Mucosa of rectum (tissue), 2 donors: ENCODE measurements at regions not wholly inside any gene's neighbourhood (a gene's known extent, or its start where the extent isn't known, plus 50 kb on each side); places are given as distances from the start of the nearest gene placed in this dataset.
"Not testable (repeated sequence)": the region's sequence is repeated elsewhere in the genome, so short reads cannot be mapped to it uniquely, and the experiment has no call there.

ENCODE experiments used
- H3K27ac ChIP-seq, 2 donors: one replicate each; pipeline ENCODE4 v1.7.0; 2013; ENCODE audit warnings: inconsistent platforms in 2 of 2, low read depth in 2 of 2, low read length in 2 of 2
- H3K27me3 ChIP-seq, 2 donors: one replicate each; pipeline ENCODE4 v1.7.0; 2013; ENCODE audit warnings: low read length in 2 of 2; ENCODE audit not compliant: control insufficient read depth in 2 of 2, insufficient read depth in 2 of 2
- H3K36me3 ChIP-seq, 2 donors: one replicate each; pipeline ENCODE4 v1.7.0; 2013; ENCODE audit warnings: low read length in 2 of 2; ENCODE audit not compliant: control insufficient read depth in 2 of 2, insufficient read depth in 2 of 2
- H3K4me1 ChIP-seq, 2 donors: one replicate each; pipeline ENCODE4 v1.7.0; 2013; ENCODE audit warnings: low read length in 2 of 2, mild to moderate bottlenecking in 1 of 2; ENCODE audit not compliant: control insufficient read depth in 2 of 2, insufficient read depth in 2 of 2
- H3K4me3 ChIP-seq, 2 donors: one replicate each; pipeline ENCODE4 v1.7.0; 2013; ENCODE audit warnings: low read length in 2 of 2
- H3K9ac ChIP-seq, 2 donors: one replicate each; pipeline ENCODE4 v1.7.0; 2013; ENCODE audit warnings: low read length in 2 of 2, low read depth in 1 of 2, mild to moderate bottlenecking in 1 of 2
- H3K9me3 ChIP-seq, 2 donors: one replicate each; pipeline ENCODE4 v1.7.0; 2013; ENCODE audit warnings: low read length in 2 of 2; ENCODE audit not compliant: control insufficient read depth in 2 of 2
- donor health status: healthy.
- donor health status: Normal muscosa, but diverticular disease.

DNA sequence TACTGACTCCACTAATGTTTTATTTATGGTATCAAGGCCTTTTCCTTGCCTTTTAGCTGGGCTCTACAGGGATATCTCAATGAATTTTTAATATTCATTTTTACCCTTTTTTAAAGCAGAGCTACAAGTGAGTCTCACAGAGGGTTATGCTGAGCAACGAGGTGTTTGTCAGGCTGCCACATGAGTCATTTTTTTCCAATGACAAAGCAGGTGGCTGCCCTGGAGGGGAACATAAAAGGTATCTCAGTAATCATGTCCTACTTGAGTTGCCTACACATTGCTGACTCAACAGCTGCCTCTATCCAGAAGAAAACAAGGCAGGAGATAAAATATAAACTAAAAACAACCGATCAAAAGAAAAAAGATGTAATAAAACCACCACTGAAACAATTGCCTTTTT is 1004.9 kb upstream of the POT1 start:
- Histone ChIP-seq H3K4me1 (no peaks in the 10 kb centered on the region), H3K27ac (no peak overlapping the region), H3K36me3 (no peaks in the 10 kb centered on the region), H3K9ac (no peak overlapping the region), H3K4me3 (no peak overlapping the region), H3K27me3 (no peaks in the 10 kb centered on the region), H3K9me3 (no peaks in the 10 kb centered on the region)

DNA sequence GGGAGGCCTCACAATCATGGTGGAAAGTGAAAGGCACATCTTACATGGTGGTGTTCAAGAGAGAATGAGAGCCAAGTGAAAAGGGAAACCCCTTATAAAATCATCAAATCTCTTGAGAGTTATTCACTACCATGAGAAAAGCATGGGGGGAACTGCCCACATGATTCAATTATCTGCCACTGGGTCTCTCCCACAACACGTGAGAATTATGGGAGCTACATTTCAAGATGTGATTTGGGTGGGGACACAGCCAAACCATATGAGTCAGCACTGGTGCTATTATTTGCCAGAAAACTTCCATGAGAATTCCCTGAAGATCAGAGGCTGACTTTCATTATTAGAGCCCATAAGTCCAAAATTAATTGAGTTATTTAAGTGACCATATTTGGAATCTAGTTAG is 1001.2 kb upstream of the POT1 start:
- no peaks in the 10 kb centered on the region for H3K4me1 ChIP-seq
- H3K36me3 ChIP-seq = no peaks in the 10 kb centered on the region
- no peak overlapping the region for H3K27ac ChIP-seq
- H3K4me3 ChIP-seq = no peak overlapping the region
- no peaks in the 10 kb centered on the region for H3K9me3 ChIP-seq
- no peak overlapping the region for H3K9ac ChIP-seq
- no peaks in the 10 kb centered on the region for H3K27me3 ChIP-seq

DNA sequence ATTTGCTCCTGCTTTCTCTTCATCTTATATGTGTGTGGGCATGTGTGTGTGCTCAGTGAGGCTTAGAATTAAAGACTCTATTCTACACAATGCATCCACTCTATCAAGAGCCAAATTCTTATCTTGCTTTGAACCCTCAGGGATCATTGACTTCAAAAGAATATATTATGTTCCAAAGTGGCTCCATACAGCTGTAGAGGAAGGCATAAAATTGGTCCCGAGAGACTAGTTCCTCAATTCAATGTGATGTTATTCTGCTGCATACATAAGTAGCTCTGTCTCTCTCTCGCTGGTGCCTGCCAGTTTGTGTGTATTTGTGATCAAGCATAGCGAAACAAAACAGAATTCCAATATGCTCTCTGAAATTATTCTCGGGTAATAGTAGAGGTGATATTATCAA is 997.9 kb upstream of the POT1 start:
- no peak overlapping the region for H3K9ac ChIP-seq
- no peak overlapping the region for H3K4me3 ChIP-seq
- no peaks in the 10 kb centered on the region for H3K27me3 ChIP-seq
- no peaks in the 10 kb centered on the region for H3K36me3 ChIP-seq
- H3K4me1 ChIP-seq = no peaks in the 10 kb centered on the region
- no peak overlapping the region for H3K27ac ChIP-seq
- no peaks in the 10 kb centered on the region for H3K9me3 ChIP-seq

DNA sequence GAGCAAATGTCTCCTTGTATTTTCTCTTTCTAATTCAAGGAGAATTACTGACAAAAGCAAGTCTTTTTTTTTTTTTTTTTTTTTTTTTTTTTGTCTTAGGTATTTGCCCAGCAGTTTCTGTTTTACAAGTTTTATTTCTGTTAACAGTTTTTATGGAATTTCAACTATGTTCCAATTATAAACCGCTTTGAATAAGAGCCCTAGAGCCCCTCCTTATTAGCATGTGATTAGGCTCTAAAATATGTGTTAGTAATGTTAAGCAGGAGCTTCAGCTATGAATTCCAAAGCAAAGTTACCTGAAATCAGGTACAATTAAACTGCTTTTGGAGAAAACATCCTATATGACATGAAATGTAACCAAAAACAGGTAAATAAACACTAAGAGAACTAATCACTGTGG is 997.0 kb upstream of the POT1 start:
- Histone ChIP-seq H3K27ac (no peak overlapping the region), H3K9ac (no peak overlapping the region), H3K9me3 (no peaks in the 10 kb centered on the region), H3K4me1 (no peaks in the 10 kb centered on the region), H3K27me3 (no peaks in the 10 kb centered on the region), H3K4me3 (no peak overlapping the region), H3K36me3 (no peaks in the 10 kb centered on the region)

DNA sequence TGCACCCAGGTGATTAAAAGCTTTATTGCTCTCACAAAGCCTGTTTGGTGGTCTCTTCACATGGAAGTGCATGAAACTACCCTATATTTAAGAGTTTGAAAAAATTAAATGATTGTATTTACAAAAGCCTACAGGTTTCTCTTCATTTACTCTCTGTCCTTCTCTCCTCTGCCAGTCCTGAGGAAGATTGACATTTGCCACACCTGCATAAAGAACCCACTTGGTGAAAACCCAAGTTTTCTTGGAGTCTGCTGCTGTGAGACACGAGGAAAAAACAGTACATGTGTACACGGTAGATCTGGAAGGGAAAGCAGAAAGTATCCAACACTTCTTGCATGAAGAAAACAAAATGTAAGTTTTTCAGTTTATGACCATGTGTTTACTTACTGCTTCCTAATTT is 994.4 kb upstream of the POT1 start:
- Histone ChIP-seq H3K27ac (no peak overlapping the region), H3K36me3 (no peaks in the 10 kb centered on the region), H3K9ac (no peak overlapping the region), H3K9me3 (no peaks in the 10 kb centered on the region), H3K4me3 (no peak overlapping the region), H3K4me1 (no peaks in the 10 kb centered on the region), H3K27me3 (no peaks in the 10 kb centered on the region)

DNA sequence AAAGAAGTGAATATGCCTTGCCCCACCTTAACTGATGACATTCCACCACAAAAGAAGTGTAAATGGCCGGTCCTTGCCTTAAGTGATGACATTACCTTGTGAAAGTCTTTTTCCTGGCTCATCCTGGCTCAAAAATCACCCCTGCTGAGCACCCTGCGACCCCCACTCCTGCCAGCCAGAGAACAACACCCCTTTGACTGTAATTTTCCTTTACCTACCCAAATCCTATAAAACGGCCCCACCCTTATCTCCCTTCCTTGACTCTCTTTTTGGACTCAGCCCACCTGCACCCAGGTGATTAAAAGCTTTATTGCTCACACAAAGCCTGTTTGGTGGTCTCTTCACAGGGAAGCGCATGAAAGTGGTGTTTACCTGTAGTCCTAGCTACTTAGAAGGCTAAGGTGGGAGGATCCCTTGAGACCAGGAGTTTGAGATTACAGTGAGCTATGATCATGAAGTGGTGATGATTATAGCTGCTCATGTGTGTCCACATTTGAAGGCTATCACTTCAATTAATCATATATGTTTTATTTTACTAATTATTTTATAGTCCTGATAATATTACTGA is 985.8 kb upstream of the POT1 start:
- H3K9me3 ChIP-seq, H3K27ac ChIP-seq, H3K36me3 ChIP-seq, H3K4me1 ChIP-seq, H3K4me3 ChIP-seq, H3K9ac ChIP-seq, H3K27me3 ChIP-seq: not testable (repeated sequence)

DNA sequence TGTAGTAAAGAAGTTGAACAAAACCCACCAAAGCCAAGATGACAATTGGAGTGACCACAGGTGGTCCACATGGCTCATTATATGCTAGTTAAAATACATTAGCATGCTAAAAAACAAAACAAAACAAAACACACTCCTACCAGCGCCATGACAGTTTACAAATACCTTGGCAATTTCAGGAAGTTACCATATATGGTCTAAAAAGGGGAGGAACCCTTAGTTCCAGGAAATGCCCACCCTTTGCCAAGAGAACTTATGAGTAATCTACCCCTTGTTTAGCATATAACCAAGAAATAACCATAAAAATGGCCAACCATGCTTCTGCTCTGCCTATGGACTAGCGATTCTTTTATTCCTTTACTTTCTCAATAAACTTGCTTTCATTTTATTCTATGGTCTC is 979.1 kb upstream of the POT1 start:
- no peaks in the 10 kb centered on the region for H3K36me3 ChIP-seq
- H3K27ac ChIP-seq = no peak overlapping the region

DNA sequence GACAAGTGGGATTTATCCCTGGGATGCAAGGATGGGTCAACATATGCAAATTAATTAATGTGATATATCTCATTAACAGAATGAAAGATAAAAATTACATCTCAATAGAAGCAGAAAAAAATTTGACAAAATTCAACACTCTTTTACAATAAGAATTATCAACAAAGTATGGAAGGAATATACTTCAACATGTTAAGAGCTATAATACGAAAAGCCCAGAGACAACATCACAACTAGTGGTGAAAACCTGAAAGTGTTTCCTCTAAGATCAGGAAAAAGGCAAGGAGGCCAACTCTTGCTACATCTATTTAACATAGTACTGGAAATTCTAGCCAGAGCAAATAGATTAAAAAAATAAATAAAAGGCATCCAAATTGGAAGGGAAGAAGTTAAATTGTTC is 970.0 kb upstream of the POT1 start:
- H3K9ac ChIP-seq = no peak overlapping the region
- H3K4me1 ChIP-seq = no peaks in the 10 kb centered on the region
- no peaks in the 10 kb centered on the region for H3K36me3 ChIP-seq
- H3K4me3 ChIP-seq = no peak overlapping the region
- no peaks in the 10 kb centered on the region for H3K9me3 ChIP-seq
- no peaks in the 10 kb centered on the region for H3K27me3 ChIP-seq
- no peak overlapping the region for H3K27ac ChIP-seq

More for the DNA sequence above, 979.1 kb upstream of the POT1 start:
- no peaks in the 10 kb centered on the region for H3K4me1 ChIP-seq
- H3K27me3 ChIP-seq = no peaks in the 10 kb centered on the region
- H3K4me3 ChIP-seq = no peak overlapping the region
- H3K9ac ChIP-seq = no peak overlapping the region
- H3K9me3 ChIP-seq = no peaks in the 10 kb centered on the region

DNA sequence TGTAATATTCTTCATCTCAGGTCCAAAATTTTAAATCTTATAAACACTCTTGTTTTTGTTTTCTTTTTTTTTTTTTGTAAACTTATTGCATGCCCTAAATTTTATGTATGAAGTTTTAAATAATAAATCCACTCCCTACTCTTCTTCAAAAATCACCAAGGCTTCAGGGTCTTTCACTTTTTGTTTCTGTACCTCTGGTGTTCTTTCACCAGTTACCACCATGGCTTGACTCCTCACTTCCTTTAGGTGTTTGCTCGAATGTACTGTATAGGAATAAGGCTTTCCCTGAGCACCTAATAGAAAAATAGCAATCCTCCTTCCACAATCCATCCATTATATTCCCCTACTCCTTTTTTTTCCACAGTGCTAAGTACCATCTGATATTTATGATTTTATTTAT is 962.8 kb upstream of the POT1 start:
- Histone ChIP-seq H3K4me1 (no peaks in the 10 kb centered on the region), H3K36me3 (no peaks in the 10 kb centered on the region), H3K4me3 (no peak overlapping the region), H3K27ac (no peak overlapping the region), H3K27me3 (no peaks in the 10 kb centered on the region), H3K9me3 (no peaks in the 10 kb centered on the region), H3K9ac (no peak overlapping the region)

DNA sequence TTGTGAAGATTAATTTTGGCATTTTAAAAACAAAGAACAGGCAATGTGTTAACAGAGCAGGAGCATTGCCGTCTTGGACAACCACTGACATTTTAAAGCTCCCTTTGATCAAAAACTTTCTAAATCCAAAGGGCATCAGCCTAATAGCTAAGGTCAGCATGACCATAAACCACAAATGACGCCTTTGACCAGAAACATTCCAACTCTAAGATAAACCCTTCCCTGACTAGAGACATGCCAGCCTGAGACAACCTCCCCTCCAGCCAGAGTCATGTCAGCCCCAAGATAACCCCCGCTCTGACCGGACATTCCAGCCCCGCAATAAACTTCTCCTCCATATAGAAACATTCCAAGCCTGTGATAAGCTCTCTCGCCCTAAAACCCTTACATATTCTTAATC is 949.4 kb upstream of the POT1 start:
- Histone ChIP-seq H3K9ac (no peak overlapping the region), H3K36me3 (no peaks in the 10 kb centered on the region), H3K27ac (no peak overlapping the region), H3K4me1 (no peaks in the 10 kb centered on the region), H3K9me3 (peaks cover 0 to 2% of the 10 kb centered on the region in 2 donors), H3K27me3 (no peaks in the 10 kb centered on the region), H3K4me3 (no peak overlapping the region)
